ENCODE measurements at regions not wholly inside any gene's neighbourhood (a gene's known extent, or its start where the extent isn't known, plus 50 kb on each side); places are given as distances from the start of the nearest gene placed in this dataset.

DNA sequence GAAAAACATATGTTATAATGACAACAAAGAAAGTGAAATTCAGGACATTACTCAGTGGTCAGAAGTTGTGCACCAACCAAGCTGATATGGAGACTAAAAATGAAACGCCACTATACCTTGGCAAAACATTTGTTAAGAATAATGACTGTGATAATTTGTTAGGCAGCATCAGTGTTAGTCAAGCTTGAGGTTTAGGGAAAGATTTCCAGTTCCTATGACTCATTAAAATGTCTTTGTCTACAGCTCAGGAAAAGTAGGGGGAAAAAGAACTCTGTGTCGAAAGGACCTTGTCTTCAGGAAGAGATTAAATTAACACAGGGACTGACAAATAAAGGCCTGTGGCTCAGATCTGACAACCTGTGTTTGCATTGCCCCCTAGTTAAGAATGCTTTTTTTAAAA lies 764.1 kb upstream of the SLITRK6 start:
- no peak overlapping the region for H3K4me3 ChIP-seq (ENCODE audit: low read depth, low read length)
- DNase-seq (ENCODE audit: low read depth), result no peak
- TF ChIP-seq, protein P1, sequence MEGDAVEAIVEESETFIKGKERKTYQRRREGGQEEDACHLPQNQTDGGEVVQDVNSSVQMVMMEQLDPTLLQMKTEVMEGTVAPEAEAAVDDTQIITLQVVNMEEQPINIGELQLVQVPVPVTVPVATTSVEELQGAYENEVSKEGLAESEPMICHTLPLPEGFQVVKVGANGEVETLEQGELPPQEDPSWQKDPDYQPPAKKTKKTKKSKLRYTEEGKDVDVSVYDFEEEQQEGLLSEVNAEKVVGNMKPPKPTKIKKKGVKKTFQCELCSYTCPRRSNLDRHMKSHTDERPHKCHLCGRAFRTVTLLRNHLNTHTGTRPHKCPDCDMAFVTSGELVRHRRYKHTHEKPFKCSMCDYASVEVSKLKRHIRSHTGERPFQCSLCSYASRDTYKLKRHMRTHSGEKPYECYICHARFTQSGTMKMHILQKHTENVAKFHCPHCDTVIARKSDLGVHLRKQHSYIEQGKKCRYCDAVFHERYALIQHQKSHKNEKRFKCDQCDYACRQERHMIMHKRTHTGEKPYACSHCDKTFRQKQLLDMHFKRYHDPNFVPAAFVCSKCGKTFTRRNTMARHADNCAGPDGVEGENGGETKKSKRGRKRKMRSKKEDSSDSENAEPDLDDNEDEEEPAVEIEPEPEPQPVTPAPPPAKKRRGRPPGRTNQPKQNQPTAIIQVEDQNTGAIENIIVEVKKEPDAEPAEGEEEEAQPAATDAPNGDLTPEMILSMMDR (IDR thresholded peaks at IDR 0.05; ENCODE audit: low read depth, low read length, missing control alignments), result no peak

DNA sequence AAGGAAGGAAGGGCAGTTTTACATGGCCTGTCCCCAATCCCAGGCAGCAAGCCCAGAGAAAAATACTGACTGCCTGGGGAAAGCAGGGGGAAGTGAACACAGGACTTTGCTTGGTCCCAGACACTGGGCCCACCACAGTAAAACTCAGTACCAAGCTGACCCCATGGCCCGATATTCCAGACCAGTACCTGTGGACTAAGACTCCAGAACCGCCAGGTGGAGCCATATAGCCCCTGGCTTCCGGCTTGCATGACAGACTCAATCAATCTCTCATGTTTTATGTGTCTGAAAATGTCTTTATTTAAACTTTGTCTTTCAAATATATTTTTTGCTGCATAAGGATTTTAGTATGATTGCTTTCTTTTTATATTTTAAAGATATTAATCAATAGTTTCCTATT lies 767.9 kb upstream of the SLITRK6 start:
- no peak overlapping the region for H3K4me3 ChIP-seq (ENCODE audit: low read depth, low read length)
- no peak for DNase-seq (ENCODE audit: low read depth)
- TF ChIP-seq, protein P1 (IDR thresholded peaks at IDR 0.05; ENCODE audit: low read depth, low read length, missing control alignments), result no peak

DNA sequence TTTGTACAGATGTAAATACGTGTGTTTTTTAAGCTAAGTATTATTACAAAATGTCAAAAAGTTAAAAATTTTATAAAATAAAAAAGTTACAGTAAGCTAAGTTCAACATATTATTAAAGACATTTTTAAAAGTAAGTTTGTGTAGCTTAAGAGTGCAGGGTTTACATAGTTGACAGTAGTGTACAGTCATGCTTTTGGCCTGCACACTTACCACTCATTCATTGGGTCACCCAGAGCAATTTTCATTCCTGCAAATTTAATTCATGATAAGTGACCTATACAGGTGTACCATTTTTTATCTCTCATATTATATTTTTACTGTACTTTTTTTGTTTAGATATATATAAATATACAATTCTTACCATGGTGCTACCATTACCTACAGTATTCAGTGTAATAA lies 769.9 kb upstream of the SLITRK6 start:
- no peak for DNase-seq (ENCODE audit: low read depth)
- no peak overlapping the region for H3K4me3 ChIP-seq (ENCODE audit: low read depth, low read length)
- TF ChIP-seq, protein P1 (IDR thresholded peaks at IDR 0.05; ENCODE audit: low read depth, low read length, missing control alignments), result no peak

DNA sequence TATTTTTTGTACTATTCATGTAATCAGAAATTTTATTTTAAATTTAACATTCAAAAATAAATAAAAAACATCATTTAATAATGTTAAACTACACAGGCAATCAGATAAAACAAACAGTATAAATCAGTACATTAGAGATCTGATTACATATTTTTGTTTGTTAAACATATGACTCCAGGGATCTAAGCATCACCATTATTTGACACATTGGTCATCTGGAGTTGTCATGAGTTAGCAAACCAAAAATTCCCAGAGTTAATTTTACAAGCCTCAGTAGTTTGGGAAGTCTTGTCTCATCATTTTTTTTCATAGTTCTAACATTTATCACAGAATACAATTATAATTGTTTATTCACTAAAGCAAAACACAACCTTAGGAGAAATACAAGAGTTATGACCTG lies 770.8 kb upstream of the SLITRK6 start:
- DNase-seq (ENCODE audit: low read depth), result no peak
- TF ChIP-seq, protein P1 (IDR thresholded peaks at IDR 0.05; ENCODE audit: low read depth, low read length, missing control alignments), result no peak

DNA sequence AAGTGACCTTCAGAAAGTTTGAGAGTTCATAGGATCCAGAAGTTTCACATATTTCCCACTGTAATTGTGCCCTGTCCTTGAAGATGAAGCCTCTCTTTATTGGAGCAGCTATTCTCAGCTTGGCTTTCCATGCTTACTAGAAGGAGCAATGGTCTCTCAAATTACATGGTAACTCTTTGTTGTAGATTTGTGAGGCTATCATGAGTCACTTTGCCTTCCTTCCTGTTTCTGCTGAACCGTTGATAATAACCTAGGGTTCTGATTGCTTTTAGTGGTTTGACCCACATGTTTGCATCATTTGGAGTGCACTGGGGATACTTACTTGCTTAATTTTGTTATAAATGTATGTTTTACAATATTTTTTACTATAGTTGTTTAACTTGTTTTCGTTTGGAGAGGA lies 772.9 kb upstream of the SLITRK6 start:
- TF ChIP-seq, protein P1 (IDR thresholded peaks at IDR 0.05; ENCODE audit: low read depth, low read length, missing control alignments), result no peak
- DNase-seq (ENCODE audit: low read depth), result no peak
- H3K4me3 ChIP-seq (ENCODE audit: low read depth, low read length), result no peak overlapping the region

More for the DNA sequence above, 770.8 kb upstream of the SLITRK6 start:
- no peak overlapping the region for H3K4me3 ChIP-seq (ENCODE audit: low read depth, low read length)

DNA sequence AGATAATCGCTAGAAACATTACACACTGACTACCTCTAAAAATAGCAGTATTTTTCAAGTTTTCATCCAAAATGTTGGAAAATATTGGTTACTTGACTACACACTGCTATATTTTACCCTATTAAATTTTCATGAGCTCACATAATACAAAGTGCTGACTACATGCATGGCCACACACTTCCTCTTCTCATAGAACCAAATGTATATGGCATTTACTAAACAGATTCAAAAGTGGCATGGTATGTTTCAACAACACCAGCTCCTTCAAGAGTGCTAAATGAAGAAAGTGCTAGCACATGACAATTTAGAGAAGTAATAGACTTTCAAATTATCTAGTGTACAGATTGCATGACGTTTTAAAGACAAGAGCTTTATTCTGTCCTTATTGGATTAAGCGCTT lies 780.4 kb upstream of the SLITRK6 start:
- no peak overlapping the region for H3K4me3 ChIP-seq (ENCODE audit: low read depth, low read length)
- TF ChIP-seq, protein P1 (IDR thresholded peaks at IDR 0.05; ENCODE audit: low read depth, low read length, missing control alignments), result no peak
- DNase-seq (ENCODE audit: low read depth), result no peak

DNA sequence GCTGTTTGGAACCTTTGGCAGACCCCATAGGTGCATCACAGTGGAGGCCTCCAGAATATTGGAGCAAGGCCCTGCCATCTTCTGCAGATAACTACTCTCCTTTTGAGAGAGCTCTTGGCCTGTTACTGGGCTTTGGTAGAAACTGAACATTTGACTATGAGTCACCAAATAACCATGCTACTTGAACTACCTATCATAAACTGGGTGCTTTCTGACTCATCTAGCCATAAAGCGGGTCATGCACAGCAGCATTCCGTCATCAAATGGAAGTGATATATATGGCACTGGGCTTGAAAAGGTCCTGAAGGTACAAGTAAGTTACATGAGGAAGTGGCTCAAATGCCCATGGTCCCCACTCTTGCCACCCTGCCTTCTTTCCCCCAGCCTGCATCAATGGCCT lies 782.5 kb upstream of the SLITRK6 start:
- DNase-seq (ENCODE audit: low read depth), result no peak
- TF ChIP-seq, protein P1 (IDR thresholded peaks at IDR 0.05; ENCODE audit: low read depth, low read length, missing control alignments), result no peak

More for the DNA sequence above, 782.5 kb upstream of the SLITRK6 start:
- no peak overlapping the region for H3K4me3 ChIP-seq (ENCODE audit: low read depth, low read length)
